GF-D8 (cell line): ENCODE measurements at regions not wholly inside any gene's neighbourhood (a gene's known extent, or its start where the extent isn't known, plus 50 kb on each side); places are given as distances from the start of the nearest gene placed in this dataset.

Experiments used
- DNase-seq: peaks from one replicate; lab custom pipeline; 2025; lab: John Stamatoyannopoulos, UW

DNA sequence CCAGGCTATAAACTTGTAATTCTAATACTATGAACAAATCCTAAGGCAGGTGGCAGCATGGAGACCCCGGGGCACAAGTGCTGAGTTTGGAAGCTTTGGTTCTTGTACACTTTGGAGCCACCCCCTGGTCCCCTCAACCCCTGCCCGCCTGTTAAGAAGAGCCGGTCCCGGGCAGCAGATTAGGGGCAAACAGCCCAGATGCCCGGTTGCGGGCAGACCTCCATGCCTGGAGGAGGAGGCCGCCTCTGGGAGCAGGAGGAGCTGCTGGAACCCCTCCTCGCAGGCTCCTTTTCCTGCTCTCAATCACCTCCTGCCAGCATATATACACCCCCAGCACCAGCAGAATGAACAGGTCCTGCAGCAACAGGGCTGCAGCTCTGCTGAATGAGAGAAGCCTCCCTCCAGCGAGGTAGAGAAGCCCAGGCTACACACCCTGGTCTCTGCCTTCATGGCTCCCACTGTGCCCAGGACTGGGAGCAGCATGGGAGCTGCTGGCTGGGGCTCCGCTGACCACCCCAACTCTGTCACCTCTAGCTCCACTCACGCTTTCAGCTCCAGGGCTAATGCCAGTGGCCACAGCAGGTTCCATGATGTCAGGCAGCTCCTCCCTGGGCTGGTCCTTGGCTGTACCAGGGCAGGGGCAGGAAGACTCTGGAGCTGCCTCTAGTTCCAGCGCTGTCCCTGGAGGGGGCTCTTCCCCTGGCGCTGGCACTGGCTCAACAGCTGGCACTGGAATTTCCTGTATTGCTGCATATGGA is 1713.5 kb upstream of the ACO1 start:
- DNase-seq = no peak

GRCh38 chr9:30673132-30673531 is 1711.3 kb upstream of the ACO1 start:
- no peak for DNase-seq

DNA sequence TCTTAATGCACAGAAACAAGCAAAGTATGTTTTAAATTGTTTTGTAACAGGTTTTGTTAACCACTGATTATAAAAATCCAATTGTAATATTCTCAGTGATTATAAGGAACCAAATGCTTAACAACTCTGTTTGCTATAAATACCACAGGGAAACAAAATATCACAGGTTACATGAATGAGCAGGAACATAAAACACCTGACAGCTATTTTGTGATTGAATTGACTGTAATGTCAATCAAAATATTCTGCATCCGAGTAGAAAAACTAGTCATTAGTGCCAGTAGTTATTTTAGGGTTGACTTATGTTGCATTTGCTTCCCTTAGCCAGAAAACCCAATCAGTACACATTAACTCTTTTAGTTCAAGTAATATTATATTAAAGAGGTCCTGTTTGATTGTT is 1707.8 kb upstream of the ACO1 start:
- DNase-seq = no peak

GRCh38 chr9:30677221-30677620 is 1707.2 kb upstream of the ACO1 start:
- no peak for DNase-seq

DNA sequence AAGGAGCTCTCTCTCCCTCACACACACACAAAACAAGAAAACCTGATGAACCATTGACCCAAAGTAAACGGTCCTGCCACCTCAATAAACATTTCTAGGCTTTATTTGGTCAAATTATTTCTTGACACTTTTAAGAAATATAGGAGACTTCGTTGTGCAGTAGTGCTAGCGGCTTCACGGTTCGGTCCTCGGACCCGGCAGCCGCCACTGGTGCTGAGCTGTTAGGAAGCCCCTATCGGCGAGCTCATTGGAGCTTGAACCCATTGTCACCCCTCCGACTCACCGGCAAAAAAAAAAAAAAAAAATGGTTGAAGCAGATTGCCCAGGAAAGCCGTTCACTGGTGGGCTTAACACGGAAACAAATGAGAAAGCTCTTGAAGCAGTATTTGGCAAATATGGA is 1695.6 kb upstream of the ACO1 start:
- DNase-seq = no peak

DNA sequence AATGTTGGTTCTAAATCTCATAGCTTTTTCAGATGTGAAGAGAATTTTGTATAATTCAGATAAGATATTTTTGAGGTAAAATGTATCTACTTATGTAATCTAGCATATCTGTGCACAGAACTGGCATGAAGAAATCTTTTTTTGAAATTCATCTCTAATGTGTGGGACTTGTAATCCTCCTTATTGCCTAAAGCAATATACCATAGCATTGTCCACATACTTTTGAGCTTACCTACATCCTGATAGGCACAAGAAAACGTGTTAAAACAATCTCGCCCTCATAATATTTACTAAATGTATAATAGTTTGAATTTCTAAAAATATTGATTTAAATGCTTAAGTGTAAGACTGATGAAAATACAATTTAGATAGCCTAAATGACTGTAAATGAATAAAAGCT is 1686.5 kb upstream of the ACO1 start:
- no peak for DNase-seq

GRCh38 chr9:30711591-30711990 is 1672.9 kb upstream of the ACO1 start:
- no peak for DNase-seq

DNA sequence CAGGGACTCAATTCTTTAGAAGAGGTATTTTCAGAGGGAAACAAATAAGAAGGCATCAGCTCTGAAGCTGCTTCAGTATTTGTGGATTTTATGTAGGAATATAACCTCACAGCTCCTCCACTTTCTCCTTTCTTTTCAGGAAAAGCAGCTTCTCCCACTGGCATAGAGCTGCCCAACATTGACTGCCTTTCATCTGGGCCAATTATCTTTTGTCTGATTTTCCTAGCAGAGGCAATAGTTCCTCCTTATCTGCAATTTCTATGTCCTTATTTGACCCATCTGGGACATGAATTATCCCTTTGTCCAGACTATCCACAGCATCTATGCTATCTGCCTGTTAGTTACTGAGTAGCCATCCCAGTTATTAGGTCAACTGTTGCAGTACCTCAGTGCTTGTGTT is 1671.2 kb upstream of the ACO1 start:
- no peak for DNase-seq

DNA sequence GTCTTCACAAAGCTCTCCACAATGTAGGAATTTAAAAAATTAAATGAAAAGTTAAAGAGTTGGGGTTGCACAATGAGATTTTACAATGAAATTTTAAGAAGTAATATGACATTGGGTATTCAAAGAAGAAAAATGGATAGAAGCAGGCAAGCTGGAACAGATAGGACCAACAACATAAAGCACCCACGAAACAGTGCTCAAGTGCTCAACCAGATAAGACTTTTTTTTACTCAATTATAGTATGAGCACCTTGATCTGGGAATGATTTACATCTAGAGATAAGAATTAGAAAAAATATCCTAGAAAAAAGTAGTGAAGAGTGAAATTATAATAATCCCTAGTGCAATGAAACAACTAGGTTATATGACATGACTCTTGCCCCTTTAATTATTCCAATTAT is 1670.1 kb upstream of the ACO1 start:
- DNase-seq = no peak

GRCh38 chr9:30718483-30718882 is 1666.0 kb upstream of the ACO1 start:
- DNase-seq = no peak

DNA sequence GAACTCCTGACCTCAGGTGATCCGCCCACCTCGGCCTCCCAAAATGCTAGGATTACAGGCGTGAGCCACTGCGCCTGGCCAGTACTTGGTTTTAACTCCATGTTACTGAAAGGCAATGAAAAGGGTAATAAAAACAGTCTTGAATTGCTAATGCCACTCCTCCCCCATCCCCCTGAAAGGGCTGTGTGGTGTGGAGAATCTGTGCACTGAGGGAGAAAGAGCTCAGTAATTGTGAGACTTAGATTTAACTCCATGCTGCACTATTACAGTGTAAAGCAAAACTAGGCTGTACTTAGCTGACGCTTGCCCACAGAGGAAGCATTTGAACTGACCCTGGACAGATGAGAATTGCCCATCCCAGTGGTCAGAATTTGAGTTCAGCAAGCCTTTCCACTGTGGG is 1662.4 kb upstream of the ACO1 start:
- no peak for DNase-seq

GRCh38 chr9:30723656-30724055 is 1660.8 kb upstream of the ACO1 start:
- no peak for DNase-seq

DNA sequence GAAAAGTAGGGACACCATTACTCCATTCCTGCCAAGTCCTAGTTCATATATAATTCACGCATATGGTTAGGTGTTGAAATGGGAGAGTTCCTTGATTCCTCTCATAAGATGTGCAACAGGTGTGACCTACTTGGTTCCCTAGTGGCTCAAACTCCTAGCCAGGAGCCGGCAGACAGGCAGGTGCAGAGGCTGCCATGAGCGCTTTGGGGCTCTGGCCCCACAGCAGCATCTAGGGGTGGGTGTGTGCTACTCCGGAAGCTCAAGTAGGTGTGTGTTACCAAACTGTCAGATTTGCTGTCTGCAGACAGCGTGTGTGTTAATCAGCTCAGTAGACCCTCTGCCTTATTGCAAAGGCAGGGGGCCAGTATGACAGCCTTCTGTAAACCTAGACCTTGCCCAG is 1652.4 kb upstream of the ACO1 start:
- no peak for DNase-seq

GRCh38 chr9:30744871-30745270 is 1639.6 kb upstream of the ACO1 start:
- no peak for DNase-seq

DNA sequence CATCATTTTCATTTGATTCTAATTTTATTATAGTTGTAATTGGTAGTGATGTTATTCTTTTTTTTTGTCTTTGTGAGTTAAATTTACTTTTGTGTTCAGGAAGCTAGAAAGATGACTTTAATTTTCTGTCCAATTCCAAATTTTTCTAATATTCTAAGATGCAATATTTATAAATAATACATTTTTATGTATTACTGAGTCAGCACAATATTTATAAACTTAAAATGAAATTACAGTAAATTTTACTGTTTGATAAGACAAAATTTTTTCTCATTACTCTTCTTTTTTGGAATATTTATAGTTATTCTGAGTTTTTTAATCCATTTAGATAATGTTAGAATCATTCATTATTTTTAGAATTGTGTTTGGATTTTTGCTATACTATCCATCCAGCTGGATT is 1637.9 kb upstream of the ACO1 start:
- no peak for DNase-seq

DNA sequence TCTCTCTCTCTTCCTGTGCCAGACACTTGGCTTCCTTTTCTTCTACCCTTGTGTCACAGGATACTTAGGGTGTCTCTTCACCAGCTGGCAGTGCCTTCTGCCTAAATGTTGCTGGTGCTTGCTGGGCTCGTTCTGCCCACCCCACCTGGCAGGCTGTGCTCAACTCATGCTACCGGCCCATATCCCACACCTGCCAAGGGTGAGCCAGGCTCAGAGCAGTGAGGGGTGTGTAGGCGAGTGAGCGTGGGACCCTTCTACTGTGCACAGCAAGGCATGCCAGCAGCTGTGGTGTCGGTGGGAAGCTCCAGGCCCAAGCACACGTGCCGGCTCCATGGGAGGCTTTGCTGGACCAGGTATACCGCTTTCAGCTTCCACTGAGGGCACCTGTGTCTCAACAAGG is 1626.7 kb upstream of the ACO1 start:
- no peak for DNase-seq

GRCh38 chr9:30758726-30759446 is 1625.6 kb upstream of the ACO1 start:
- DNase-seq = no peak

DNA sequence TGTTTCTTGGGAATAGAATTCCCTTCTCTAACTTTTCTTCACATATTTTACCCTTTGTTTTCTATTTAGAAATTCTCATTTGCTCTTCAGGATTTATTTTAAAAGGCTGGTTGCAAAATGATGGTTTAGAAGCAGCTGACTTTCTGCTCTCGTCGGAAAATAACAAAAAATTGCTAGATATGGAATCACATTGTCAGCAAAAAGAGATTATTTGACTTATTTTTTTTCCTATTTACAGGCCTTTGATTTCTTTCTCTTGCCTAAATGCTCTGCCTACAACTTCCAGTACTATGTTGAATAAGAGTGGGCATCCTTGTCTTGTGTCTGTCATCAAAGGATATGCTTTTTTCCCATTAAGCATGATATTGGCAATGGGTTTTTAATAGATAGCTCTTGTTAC is 1619.1 kb upstream of the ACO1 start:
- no peak for DNase-seq

DNA sequence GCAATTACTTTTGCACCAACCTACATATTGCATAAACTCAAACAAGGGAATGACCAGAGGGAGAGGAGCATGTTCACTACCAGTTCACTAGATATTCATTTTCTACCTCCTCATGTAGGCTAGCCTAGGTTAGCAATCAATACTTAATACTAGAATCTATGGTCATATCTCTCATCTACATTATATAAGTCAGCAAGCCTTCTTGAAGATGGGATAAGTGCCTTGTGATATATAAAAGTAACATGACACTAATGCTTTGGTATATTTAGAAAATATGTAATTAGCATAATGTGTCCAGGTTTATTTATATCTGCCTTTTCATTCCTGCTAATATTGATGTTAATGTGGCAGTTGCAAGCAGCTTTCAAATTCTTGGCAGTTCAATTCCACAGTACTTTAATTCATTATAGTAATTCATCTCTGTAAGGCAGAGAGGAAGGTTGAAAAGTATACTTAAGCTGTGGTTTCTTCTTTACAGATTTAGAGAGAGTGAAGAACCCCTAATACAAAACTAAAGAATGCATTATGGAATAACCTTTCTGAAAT is 1613.2 kb upstream of the ACO1 start:
- DNase-seq = no peak

DNA sequence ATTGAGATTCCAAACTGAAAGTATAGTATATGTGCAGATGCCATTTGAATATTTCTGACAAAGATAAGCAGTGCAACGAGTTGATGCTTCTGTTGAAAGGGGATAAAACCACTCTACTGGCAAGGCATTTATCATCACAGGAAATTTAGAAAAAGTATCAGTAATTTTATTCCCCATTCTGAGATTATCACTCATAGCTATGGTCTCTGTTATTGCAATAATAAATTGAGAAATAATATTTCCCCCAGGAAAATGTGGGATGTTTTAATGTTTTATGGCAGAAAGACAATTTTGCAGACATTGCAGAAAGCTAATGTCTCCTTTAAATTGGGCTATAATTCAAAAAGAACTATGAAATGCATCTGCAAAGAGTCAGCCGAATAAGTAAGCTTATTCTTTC is 1612.7 kb upstream of the ACO1 start:
- no peak for DNase-seq

- DNase-seq = no peak
Observed at GRCh38 chr9:30773427-30773826, 1611.0 kb upstream of the ACO1 start.

DNA sequence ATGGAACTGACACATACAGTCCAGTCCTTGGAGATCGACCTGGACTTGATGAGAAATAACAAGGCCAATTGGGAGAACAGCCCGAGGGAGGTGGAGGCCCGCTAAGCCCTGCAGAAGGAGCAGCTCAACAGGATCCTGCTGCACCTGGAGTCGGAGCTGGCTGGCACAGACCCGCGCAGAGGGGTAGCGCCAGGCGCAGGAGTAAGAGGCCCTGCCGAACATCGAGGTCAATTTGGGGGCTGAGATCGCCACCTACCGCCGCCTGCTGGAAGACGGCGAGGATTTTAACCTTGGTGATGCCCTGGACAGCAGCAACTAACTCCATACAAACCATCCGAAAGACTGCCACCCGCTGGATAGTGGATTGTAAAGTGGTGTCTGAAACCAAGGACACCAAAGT is 1610.1 kb upstream of the ACO1 start:
- no peak for DNase-seq

GRCh38 chr9:30775236-30775635 is 1609.2 kb upstream of the ACO1 start:
- DNase-seq = no peak

DNA sequence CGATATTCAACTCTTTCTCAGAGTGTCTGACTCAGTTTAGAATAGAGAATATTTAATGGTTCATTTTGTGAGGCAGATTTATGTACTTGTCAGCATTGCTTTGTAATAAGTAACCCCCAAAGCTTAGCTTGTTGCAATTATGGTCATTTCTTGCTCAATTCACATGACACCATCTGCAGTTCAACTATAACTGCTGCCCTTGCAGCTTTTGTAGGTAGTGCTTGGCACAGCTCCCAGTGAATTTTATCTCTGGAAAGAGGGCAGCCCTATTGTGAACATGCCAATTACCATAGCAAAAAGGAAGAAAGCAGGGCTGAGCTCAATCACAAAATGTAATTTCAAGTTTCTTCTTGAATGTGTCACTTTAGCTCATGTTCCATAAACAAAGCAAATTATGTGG is 1587.7 kb upstream of the ACO1 start:
- DNase-seq = no peak
